Keratinocyte (primary cell): ENCODE measurements at regions not wholly inside any gene's neighbourhood (a gene's known extent, or its start where the extent isn't known, plus 50 kb on each side); places are given as distances from the start of the nearest gene placed in this dataset.

Source experiments
- CTCF ChIP-seq, 3 experiments: IDR thresholded peaks in 1 of 3; conservative IDR thresholded peaks in 1 of 3; optimal IDR thresholded peaks in 1 of 3; 2 replicates in 2 of 3; 3 replicates in 1 of 3; pipeline versions ENCODE3 to v1.5.1; 2011; ENCODE audit warnings: low read length in 3 of 3, mild to moderate bottlenecking in 3 of 3, moderate library complexity in 2 of 3, control low read depth in 1 of 3, inconsistent platforms in 1 of 3; ENCODE audit not compliant: insufficient read depth in 2 of 3; ENCODE audit errors: extremely low read depth in 1 of 3
- EZH2 ChIP-seq: IDR thresholded peaks from one replicate; pipeline ENCODE4 v1.6.1; 2012; ENCODE audit warnings: inconsistent platforms, mild to moderate bottlenecking, low read length, moderate library complexity

- TF ChIP-seq CTCF (optimal IDR thresholded peaks at IDR 0.05 in 1 of 3, IDR thresholded peaks at IDR 0.05 in 1 of 3, conservative IDR thresholded peaks at IDR 0.05 in 1 of 3; ENCODE audit: extremely low read depth in 1 of 3, insufficient read depth in 2 of 3, low read length in 3 of 3): no peak
- no peak for TF ChIP-seq EZH2
Measured at GRCh38 chr2:192315543-192315942, 120.8 kb upstream of the TMEFF2 start.
